NB4 (cell line): ENCODE measurements at regions not wholly inside any gene's neighbourhood (a gene's known extent, or its start where the extent isn't known, plus 50 kb on each side); places are given as distances from the start of the nearest gene placed in this dataset.

Experiments
- DNase-seq: peaks from one replicate; pipeline ENCODE4 v3.0.0; 2010; ENCODE audit warnings: low read depth
- H3K4me3 ChIP-seq: one replicate; pipeline ENCODE4 v1.5.1; 2011; ENCODE audit warnings: mild to moderate bottlenecking, low read depth, low read length, moderate library complexity
- CTCF ChIP-seq: IDR thresholded peaks from one replicate; pipeline ENCODE4 v1.5.1; 2012; ENCODE audit warnings: low read depth, low read length
- MAX ChIP-seq: IDR thresholded peaks from 2 replicates; pipeline ENCODE4 v1.6.1; 2011; ENCODE audit warnings: low read depth, low read length
- MYC ChIP-seq: IDR thresholded peaks from 2 replicates; pipeline ENCODE4 v1.6.1; 2011; ENCODE audit warnings: low read depth, low read length
- POLR2A ChIP-seq: IDR thresholded peaks from 2 replicates; pipeline ENCODE4 v1.6.1; 2011; ENCODE audit warnings: mild to moderate bottlenecking; ENCODE audit not compliant: insufficient read length; ENCODE audit errors: extremely low read depth

DNA sequence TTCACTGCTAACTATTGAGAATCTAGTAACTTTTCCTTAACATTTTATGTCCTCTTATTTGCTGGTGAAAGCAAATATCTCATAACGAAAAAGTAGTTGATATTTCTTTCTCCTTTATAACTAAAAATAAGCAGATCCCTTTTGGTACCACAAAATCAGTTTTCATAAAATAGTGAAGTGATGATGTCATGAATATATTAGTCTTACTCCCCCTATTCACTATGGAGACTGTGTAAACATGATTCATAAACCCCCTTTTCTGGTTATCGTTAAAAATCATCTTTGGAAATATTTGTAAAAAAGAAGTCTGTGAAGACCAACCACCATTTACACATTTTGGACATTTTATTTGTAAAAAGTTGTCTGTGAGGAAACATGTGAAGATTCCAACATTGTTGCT is 734.9 kb downstream of the NUP35 start:
- no peak overlapping the region for H3K4me3 ChIP-seq
- no peak for DNase-seq
- TF ChIP-seq CTCF (no peak), MYC (no peak), MAX (no peak), POLR2A (no peak)

- TF ChIP-seq MAX (no peak), CTCF (no peak), POLR2A (no peak), MYC (no peak)
- no peak for DNase-seq
- no peak overlapping the region for H3K4me3 ChIP-seq
Measured at GRCh38 chr2:183866666-183867065, 731.7 kb upstream of the ZNF804A start.

GRCh38 chr2:183867206-183867605 is 731.1 kb upstream of the ZNF804A start:
- TF ChIP-seq MYC (no peak), MAX (no peak), POLR2A (no peak), CTCF (no peak)
- no peak overlapping the region for H3K4me3 ChIP-seq
- no peak for DNase-seq

GRCh38 chr2:183868153-183868552 is 730.2 kb upstream of the ZNF804A start:
- TF ChIP-seq MYC: no peak
- no peak for TF ChIP-seq CTCF
- TF ChIP-seq MAX: no peak
- TF ChIP-seq POLR2A: no peak
- no peak for DNase-seq
- no peak overlapping the region for H3K4me3 ChIP-seq

DNA sequence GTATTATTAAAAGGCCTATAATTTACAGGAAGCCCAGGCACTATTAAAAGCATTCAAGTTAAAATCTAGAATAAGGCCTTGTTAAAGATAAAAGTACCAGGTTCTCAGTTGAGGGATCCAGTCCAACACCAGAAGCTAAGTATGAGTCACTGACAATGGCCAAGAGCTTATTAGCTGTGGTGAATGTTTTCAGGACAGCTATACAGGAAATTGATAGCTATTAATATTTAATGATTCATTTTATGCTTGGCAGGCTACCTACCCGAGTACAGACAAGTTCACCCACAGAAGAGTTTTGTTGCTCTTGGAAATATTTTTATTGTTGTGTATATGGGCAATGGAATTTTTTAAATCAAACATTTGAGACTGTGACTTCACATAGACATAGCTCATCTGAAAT is 729.6 kb upstream of the ZNF804A start:
- no peak overlapping the region for H3K4me3 ChIP-seq
- TF ChIP-seq CTCF (no peak), MYC (no peak), POLR2A (no peak), MAX (no peak)
- DNase-seq: no peak

- DNase-seq: no peak
- H3K4me3 ChIP-seq: no peak overlapping the region
- TF ChIP-seq CTCF: no peak
Measured at GRCh38 chr2:183872131-183872530, 726.2 kb upstream of the ZNF804A start.
